OCI-LY3 (cell line): ENCODE measurements at regions not wholly inside any gene's neighbourhood (a gene's known extent, or its start where the extent isn't known, plus 50 kb on each side); places are given as distances from the start of the nearest gene placed in this dataset.

Experiments
- EZH2phosphoT487 ChIP-seq: fragments of 200-600 bp; shearing (Covaris generic); IDR thresholded peaks from 2 replicates; pipeline ENCODE4 v1.6.1; 2018; ENCODE audit warnings: antibody characterized with exemption, mixed run types, low read depth
- TF ChIP-seq, protein P1 (sequence below): fragments of 200-600, 300-600 bp; sonication (generic); IDR thresholded peaks from 2 replicates; pipeline ENCODE4 v1.5.1; 2014; ENCODE audit warnings: antibody characterized with exemption, low read length, low read depth

DNA sequence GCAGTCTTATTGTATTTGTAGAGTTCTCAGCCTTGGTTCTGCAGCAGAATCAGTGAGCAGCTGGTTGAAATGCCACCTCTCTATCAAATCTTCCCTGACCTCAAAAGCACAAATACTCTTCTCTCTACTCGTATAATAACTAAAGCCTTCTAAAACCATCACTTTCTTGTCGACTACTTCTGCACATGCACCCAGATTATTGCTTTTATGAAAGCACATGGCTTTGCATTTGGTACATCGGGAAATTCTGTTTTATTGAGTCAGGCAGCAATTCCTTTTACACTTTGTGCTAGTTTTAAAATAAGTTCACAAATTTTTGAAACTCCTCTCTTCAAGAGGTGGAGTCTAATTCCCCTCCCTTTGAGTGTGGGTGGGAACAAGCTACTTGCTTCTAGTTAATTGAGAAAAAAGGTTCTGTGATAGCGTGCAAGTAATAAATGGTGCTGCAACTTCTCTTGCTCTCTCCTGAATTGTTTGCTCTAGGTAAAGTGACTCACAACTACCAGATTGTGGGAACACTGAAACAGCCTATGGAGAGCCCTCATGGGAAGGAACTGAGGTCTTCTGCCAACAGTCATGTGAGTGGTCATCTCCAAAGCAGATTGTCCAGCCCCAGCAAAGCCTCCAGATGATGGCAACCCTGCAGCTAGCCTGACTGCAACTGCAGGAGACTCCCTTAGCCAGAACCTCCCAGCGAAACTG lies 66.0 kb upstream of the TAF1L start:
- TF ChIP-seq, protein P1, sequence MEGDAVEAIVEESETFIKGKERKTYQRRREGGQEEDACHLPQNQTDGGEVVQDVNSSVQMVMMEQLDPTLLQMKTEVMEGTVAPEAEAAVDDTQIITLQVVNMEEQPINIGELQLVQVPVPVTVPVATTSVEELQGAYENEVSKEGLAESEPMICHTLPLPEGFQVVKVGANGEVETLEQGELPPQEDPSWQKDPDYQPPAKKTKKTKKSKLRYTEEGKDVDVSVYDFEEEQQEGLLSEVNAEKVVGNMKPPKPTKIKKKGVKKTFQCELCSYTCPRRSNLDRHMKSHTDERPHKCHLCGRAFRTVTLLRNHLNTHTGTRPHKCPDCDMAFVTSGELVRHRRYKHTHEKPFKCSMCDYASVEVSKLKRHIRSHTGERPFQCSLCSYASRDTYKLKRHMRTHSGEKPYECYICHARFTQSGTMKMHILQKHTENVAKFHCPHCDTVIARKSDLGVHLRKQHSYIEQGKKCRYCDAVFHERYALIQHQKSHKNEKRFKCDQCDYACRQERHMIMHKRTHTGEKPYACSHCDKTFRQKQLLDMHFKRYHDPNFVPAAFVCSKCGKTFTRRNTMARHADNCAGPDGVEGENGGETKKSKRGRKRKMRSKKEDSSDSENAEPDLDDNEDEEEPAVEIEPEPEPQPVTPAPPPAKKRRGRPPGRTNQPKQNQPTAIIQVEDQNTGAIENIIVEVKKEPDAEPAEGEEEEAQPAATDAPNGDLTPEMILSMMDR: no peak
- TF ChIP-seq EZH2phosphoT487: no peak
